DND-41 (cell line): ENCODE measurements at regions not wholly inside any gene's neighbourhood (a gene's known extent, or its start where the extent isn't known, plus 50 kb on each side); places are given as distances from the start of the nearest gene placed in this dataset.

Experiments
- ATAC-seq: fragments of 200-7000 bp; cut with Tn5 transposase; 3 replicates; pipeline ENCODE4 v1.9.1; 2021; ENCODE audit warnings: low read depth; ENCODE audit not compliant: insufficient read depth
- DNase-seq: peaks from one replicate; pipeline ENCODE4 v3.0.0-alpha.2; 2020
- H2AFZ ChIP-seq: 2 replicates; pipeline ENCODE4 v1.6.0; 2012; ENCODE audit warnings: low read depth, low read length
- H3K27ac ChIP-seq: 2 replicates; pipeline ENCODE4 v1.5.1; 2012; ENCODE audit warnings: low read length, inconsistent platforms
- H3K27me3 ChIP-seq: fragments of 200-600 bp; sonication (generic); 2 replicates; pipeline ENCODE4 v1.6.0; 2012; ENCODE audit warnings: low read length, mild to moderate bottlenecking, inconsistent platforms; ENCODE audit not compliant: insufficient read depth, poor library complexity
- H3K36me3 ChIP-seq: 2 replicates; pipeline ENCODE4 v1.5.1; 2012; ENCODE audit warnings: low read length, inconsistent platforms; ENCODE audit not compliant: insufficient read depth
- H3K4me1 ChIP-seq: 2 replicates; pipeline ENCODE4 v1.5.1; 2012; ENCODE audit warnings: mild to moderate bottlenecking, low read length; ENCODE audit not compliant: insufficient read depth
- H3K4me2 ChIP-seq: 2 replicates; pipeline ENCODE4 v1.6.0; 2012; ENCODE audit warnings: mild to moderate bottlenecking, moderate library complexity, low read length, inconsistent platforms; ENCODE audit not compliant: insufficient read depth
- H3K4me3 ChIP-seq, 2 experiments: fragments of 200-600 bp in 1 of 2; shearing (Covaris generic) in 1 of 2; 2 replicates each; pipeline ENCODE4 v1.5.1; 2012 to 2016; ENCODE audit warnings: inconsistent platforms in 2 of 2, low read length in 2 of 2, mild to moderate bottlenecking in 2 of 2, low read depth in 1 of 2, moderate library complexity in 1 of 2
- H3K79me2 ChIP-seq: 2 replicates; pipeline ENCODE4 v1.6.0; 2012; ENCODE audit warnings: low read length, inconsistent platforms; ENCODE audit not compliant: insufficient read depth
- H3K9ac ChIP-seq: 2 replicates; pipeline ENCODE4 v1.6.0; 2012; ENCODE audit warnings: low read depth, mild to moderate bottlenecking, inconsistent platforms, low read length, moderate library complexity
- H3K9me3 ChIP-seq: 2 replicates; pipeline ENCODE4 v1.5.1; 2012; ENCODE audit warnings: low read length, moderate library complexity, mild to moderate bottlenecking, inconsistent platforms; ENCODE audit not compliant: insufficient read depth, severe bottlenecking
- H4K20me1 ChIP-seq: 2 replicates; pipeline ENCODE4 v1.6.0; 2012; ENCODE audit warnings: low read length; ENCODE audit not compliant: insufficient read depth
- EZH2 ChIP-seq: IDR thresholded peaks from 3 replicates; pipeline ENCODE4 v1.6.1; 2012; ENCODE audit warnings: borderline replicate concordance, low read depth, mild to moderate bottlenecking, moderate library complexity, low read length, inconsistent platforms; ENCODE audit not compliant: severe bottlenecking
- TF ChIP-seq, protein P1 (sequence below): IDR thresholded peaks from 2 replicates; pipeline ENCODE4 v1.5.1; 2012; ENCODE audit warnings: borderline replicate concordance, low read length, moderate library complexity, mild to moderate bottlenecking; ENCODE audit not compliant: poor library complexity, severe bottlenecking; ENCODE audit errors: extremely low read depth

DNA sequence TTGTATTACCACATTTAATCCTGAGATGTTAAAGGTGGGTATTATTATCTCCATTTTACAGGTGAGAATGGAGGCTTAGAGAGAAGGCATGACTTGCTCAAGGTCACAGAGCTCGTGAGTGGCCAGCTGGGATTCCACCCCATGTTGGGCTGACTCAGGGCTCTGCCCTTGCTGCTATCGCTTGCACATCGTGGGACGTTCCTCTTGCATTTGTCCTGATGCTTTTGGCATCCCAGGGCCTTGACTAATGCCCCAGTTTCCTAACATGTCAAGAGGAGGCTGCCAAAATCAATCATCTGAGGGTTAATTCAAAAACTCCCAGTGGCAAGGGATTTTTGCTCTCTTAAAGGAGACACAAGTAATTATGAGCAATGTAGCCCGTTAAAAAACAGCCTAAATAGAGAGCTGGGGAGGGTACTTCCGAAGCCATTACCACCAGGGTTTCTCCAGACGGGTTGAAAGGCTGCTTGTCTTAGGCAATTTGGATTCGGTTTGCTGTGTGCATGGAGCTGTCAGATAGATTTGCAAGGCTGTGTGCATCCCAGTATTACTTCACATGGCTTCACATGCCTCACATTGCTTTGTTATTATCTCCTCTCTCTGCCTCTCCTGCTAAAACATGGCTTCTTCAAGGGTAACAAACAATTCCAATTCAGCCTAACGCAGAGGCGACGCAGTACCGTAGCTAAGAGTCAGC lies 347.4 kb downstream of the DRD1 start:
- Histone ChIP-seq H3K4me3 (no peak overlapping the region), H3K4me1 (no peaks in the 10 kb centered on the region), H3K27me3 (no peaks in the 10 kb centered on the region), H3K9ac (no peak overlapping the region), H3K9me3 (no peaks in the 10 kb centered on the region), H2AFZ (no peak overlapping the region), H3K79me2 (no peaks in the 10 kb centered on the region), H3K27ac (no peak overlapping the region), H3K4me2 (no peak overlapping the region), H3K36me3 (no peaks in the 10 kb centered on the region), H4K20me1 (no peaks in the 10 kb centered on the region)
- DNase-seq (no peak), ATAC-seq (no peak)
- TF ChIP-seq, protein P1, sequence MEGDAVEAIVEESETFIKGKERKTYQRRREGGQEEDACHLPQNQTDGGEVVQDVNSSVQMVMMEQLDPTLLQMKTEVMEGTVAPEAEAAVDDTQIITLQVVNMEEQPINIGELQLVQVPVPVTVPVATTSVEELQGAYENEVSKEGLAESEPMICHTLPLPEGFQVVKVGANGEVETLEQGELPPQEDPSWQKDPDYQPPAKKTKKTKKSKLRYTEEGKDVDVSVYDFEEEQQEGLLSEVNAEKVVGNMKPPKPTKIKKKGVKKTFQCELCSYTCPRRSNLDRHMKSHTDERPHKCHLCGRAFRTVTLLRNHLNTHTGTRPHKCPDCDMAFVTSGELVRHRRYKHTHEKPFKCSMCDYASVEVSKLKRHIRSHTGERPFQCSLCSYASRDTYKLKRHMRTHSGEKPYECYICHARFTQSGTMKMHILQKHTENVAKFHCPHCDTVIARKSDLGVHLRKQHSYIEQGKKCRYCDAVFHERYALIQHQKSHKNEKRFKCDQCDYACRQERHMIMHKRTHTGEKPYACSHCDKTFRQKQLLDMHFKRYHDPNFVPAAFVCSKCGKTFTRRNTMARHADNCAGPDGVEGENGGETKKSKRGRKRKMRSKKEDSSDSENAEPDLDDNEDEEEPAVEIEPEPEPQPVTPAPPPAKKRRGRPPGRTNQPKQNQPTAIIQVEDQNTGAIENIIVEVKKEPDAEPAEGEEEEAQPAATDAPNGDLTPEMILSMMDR: no peak
- no peak for TF ChIP-seq EZH2

DNA sequence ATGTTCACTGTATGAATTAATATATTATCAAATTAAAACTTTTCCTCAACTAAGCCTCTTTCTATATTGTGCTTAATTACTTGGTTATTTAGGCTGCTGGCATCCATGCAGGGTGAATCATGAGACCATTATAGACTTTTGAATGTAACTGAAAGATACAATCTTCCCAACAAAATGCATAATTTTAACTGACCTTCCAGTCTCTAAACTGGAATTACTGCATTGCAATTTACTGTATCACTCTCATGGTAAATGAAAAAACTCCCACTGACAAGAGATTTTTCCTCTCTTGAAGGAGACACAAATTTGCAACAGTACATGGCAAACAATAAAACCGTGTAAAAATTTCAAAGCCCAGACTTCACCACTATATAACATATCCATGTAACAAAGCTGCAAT lies 349.5 kb downstream of the DRD1 start:
- TF ChIP-seq EZH2: no peak
- TF ChIP-seq, protein P1: no peak
- H4K20me1 ChIP-seq: no peaks in the 10 kb centered on the region
- no peaks in the 10 kb centered on the region for H3K27me3 ChIP-seq
- H3K4me3 ChIP-seq: no peak overlapping the region
- H3K9me3 ChIP-seq: no peaks in the 10 kb centered on the region
- H3K36me3 ChIP-seq: no peaks in the 10 kb centered on the region
- ATAC-seq: no peak
- H3K79me2 ChIP-seq: no peaks in the 10 kb centered on the region
- no peak overlapping the region for H3K4me2 ChIP-seq
- H2AFZ ChIP-seq: no peak overlapping the region
- H3K27ac ChIP-seq: no peak overlapping the region
- no peak for DNase-seq
- H3K9ac ChIP-seq: no peak overlapping the region
- H3K4me1 ChIP-seq: no peaks in the 10 kb centered on the region

DNA sequence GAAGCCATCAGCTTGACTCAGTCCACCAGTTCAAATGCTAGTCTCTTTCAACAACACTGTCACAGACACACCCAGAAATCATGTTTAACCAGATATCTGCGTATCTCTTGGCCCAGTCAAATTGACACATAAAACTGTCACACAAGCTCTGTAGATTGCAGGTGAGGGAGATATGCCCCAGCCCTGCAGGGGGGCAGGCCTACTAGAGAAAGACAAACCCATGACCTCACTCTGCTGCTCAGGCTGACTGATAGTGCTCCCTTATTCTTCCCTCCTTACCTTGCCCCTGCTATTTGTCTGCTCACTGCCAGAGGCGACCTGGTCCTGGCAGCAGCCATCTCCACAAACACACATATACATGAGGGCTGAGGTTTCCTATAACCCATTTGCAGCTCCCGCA lies 351.3 kb downstream of the DRD1 start:
- Histone ChIP-seq H3K4me1 (no peaks in the 10 kb centered on the region), H3K79me2 (no peaks in the 10 kb centered on the region), H3K9ac (no peak overlapping the region), H2AFZ (no peak overlapping the region), H3K4me2 (no peak overlapping the region), H3K9me3 (no peaks in the 10 kb centered on the region), H3K36me3 (no peaks in the 10 kb centered on the region), H3K4me3 (no peak overlapping the region), H4K20me1 (no peaks in the 10 kb centered on the region), H3K27ac (no peak overlapping the region), H3K27me3 (no peaks in the 10 kb centered on the region)
- TF ChIP-seq, protein P1: no peak
- TF ChIP-seq EZH2: no peak
- ATAC-seq: no peak
- DNase-seq: no peak
